Panc1 (cell line): ENCODE measurements at regions not wholly inside any gene's neighbourhood (a gene's known extent, or its start where the extent isn't known, plus 50 kb on each side); places are given as distances from the start of the nearest gene placed in this dataset.

ENCODE experiments used
- POLR2AphosphoS5 ChIP-seq: IDR thresholded peaks from 2 replicates; pipeline ENCODE4 v1.6.1; 2012; ENCODE audit warnings: mild to moderate bottlenecking, low read depth, low read length, moderate library complexity
- TF ChIP-seq, protein P1 (sequence below): fragments of 450-650 bp; IDR thresholded peaks from 2 replicates; pipeline ENCODE4 v1.5.1; 2017; ENCODE audit warnings: mild to moderate bottlenecking
- TF ChIP-seq, protein P2 (sequence below), 2 experiments: IDR thresholded peaks; 2 replicates each; pipeline ENCODE4 v1.6.1; 2011 to 2012; ENCODE audit warnings: low read depth in 2 of 2, control low read depth in 1 of 2, low read length in 1 of 2, mild to moderate bottlenecking in 1 of 2, moderate library complexity in 1 of 2; ENCODE audit not compliant: insufficient read depth in 1 of 2

DNA sequence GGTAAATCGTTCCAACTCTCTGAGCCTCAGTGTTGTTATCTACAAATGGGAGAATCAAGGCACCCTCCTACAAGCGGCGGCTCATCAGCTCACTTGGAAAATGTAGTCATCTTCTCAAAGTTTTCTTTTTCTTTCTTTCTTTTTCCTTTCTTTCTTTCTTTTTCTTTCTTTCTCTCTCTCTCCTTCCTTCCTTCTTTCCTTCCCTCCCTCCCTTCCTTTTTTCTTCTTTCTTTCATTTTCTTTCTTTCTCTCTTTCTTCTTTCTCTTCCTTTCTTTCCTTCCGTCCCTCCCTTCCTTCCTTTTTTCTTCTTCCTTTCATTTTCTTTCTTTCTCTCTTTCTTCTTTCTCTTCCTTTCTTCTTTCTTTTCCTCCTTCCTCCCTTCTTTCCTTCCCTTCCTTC is 55.0 kb upstream of the TGM3 start:
- TF ChIP-seq, protein P1, sequence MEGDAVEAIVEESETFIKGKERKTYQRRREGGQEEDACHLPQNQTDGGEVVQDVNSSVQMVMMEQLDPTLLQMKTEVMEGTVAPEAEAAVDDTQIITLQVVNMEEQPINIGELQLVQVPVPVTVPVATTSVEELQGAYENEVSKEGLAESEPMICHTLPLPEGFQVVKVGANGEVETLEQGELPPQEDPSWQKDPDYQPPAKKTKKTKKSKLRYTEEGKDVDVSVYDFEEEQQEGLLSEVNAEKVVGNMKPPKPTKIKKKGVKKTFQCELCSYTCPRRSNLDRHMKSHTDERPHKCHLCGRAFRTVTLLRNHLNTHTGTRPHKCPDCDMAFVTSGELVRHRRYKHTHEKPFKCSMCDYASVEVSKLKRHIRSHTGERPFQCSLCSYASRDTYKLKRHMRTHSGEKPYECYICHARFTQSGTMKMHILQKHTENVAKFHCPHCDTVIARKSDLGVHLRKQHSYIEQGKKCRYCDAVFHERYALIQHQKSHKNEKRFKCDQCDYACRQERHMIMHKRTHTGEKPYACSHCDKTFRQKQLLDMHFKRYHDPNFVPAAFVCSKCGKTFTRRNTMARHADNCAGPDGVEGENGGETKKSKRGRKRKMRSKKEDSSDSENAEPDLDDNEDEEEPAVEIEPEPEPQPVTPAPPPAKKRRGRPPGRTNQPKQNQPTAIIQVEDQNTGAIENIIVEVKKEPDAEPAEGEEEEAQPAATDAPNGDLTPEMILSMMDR: no peak
- no peak for TF ChIP-seq POLR2AphosphoS5
- TF ChIP-seq, protein P2, sequence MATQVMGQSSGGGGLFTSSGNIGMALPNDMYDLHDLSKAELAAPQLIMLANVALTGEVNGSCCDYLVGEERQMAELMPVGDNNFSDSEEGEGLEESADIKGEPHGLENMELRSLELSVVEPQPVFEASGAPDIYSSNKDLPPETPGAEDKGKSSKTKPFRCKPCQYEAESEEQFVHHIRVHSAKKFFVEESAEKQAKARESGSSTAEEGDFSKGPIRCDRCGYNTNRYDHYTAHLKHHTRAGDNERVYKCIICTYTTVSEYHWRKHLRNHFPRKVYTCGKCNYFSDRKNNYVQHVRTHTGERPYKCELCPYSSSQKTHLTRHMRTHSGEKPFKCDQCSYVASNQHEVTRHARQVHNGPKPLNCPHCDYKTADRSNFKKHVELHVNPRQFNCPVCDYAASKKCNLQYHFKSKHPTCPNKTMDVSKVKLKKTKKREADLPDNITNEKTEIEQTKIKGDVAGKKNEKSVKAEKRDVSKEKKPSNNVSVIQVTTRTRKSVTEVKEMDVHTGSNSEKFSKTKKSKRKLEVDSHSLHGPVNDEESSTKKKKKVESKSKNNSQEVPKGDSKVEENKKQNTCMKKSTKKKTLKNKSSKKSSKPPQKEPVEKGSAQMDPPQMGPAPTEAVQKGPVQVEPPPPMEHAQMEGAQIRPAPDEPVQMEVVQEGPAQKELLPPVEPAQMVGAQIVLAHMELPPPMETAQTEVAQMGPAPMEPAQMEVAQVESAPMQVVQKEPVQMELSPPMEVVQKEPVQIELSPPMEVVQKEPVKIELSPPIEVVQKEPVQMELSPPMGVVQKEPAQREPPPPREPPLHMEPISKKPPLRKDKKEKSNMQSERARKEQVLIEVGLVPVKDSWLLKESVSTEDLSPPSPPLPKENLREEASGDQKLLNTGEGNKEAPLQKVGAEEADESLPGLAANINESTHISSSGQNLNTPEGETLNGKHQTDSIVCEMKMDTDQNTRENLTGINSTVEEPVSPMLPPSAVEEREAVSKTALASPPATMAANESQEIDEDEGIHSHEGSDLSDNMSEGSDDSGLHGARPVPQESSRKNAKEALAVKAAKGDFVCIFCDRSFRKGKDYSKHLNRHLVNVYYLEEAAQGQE (IDR thresholded peaks at IDR 0.05; ENCODE audit: insufficient read depth in 1 of 2, low read depth in 2 of 2, low read length in 1 of 2): no peak
